Progenitor cell of endocrine pancreas (in vitro differentiated cells): ENCODE measurements at regions not wholly inside any gene's neighbourhood (a gene's known extent, or its start where the extent isn't known, plus 50 kb on each side); places are given as distances from the start of the nearest gene placed in this dataset.

Experiments
- DNase-seq: peaks from one replicate; pipeline ENCODE4 v3.0.0; 2021; ENCODE audit warnings: low spot score; ENCODE audit not compliant: unreplicated experiment
- H3K27ac Mint-ChIP-seq: 2 replicates; pipeline ENCODE4 v1.8.0; 2021; ENCODE audit warnings: mild to moderate bottlenecking, moderate library complexity, mixed read lengths
- H3K27me3 Mint-ChIP-seq: 2 replicates; pipeline ENCODE4 v1.8.0; 2021; ENCODE audit warnings: mixed read lengths
- H3K36me3 Mint-ChIP-seq: 2 replicates; pipeline ENCODE4 v1.8.0; 2022; ENCODE audit warnings: mixed read lengths; ENCODE audit not compliant: insufficient read depth
- H3K4me1 Mint-ChIP-seq: 2 replicates; pipeline ENCODE4 v1.8.0; 2021; ENCODE audit warnings: low read depth, mixed read lengths
- H3K4me3 Mint-ChIP-seq: 2 replicates; pipeline ENCODE4 v1.8.0; 2021; ENCODE audit warnings: low read depth, mild to moderate bottlenecking, moderate library complexity, mixed read lengths
- H3K9me3 Mint-ChIP-seq: 2 replicates; pipeline ENCODE4 v1.8.0; 2021; ENCODE audit warnings: low read depth, mixed read lengths
- TF ChIP-seq, protein P1 (sequence below): fragments of 200-600 bp; sonication (generic); IDR thresholded peaks from one replicate; pipeline ENCODE4 v1.5.0; 2021; ENCODE audit warnings: antibody characterized with exemption, mild to moderate bottlenecking; ENCODE audit not compliant: unreplicated experiment

DNA sequence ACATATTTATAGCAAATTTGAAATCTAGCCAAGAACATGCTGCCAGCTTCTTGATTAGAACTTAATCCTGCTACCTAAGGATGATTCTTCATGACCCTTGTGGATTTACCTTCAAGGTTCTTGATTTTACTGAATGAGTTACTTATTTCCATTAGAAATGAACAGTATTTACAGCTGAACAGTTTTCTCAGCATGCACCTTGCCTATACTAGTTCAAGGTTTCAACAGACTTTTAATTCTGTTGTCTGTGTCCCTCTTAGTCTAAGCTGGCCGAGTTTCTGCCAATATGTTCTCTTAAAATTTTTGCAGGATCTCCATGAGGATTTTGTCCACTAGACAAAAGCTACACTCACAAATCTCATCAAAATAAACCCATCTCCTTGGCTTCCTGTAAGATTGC lies 188.8 kb upstream of the ST8SIA4 start:
- no peak overlapping the region for H3K4me3 Mint-ChIP-seq
- H3K36me3 Mint-ChIP-seq: no peaks in the 10 kb centered on the region

DNA sequence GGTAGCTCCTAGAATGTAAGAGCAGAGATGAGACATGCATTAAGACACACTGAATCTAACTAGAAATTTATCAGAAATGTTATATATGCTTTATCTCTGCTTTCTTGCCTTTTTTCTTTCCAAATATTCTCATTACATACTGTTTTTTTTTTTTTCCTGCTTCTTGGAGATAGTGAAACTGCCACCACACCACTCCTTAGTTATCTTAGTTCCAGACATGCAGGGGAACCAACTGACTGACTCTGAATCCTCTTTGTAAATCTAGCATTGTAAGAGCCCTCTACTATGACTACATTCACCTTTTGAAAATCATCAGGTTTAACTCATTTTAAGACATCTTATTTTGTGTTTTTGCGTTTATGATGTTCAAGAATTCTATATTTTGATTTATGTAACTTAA lies 181.3 kb upstream of the ST8SIA4 start:
- H3K4me1 Mint-ChIP-seq: no peaks in the 10 kb centered on the region

More for the DNA sequence above, 188.8 kb upstream of the ST8SIA4 start:
- no peaks in the 10 kb centered on the region for H3K9me3 Mint-ChIP-seq
- H3K27ac Mint-ChIP-seq: no peak overlapping the region
- no peaks in the 10 kb centered on the region for H3K4me1 Mint-ChIP-seq
- TF ChIP-seq, protein P1, sequence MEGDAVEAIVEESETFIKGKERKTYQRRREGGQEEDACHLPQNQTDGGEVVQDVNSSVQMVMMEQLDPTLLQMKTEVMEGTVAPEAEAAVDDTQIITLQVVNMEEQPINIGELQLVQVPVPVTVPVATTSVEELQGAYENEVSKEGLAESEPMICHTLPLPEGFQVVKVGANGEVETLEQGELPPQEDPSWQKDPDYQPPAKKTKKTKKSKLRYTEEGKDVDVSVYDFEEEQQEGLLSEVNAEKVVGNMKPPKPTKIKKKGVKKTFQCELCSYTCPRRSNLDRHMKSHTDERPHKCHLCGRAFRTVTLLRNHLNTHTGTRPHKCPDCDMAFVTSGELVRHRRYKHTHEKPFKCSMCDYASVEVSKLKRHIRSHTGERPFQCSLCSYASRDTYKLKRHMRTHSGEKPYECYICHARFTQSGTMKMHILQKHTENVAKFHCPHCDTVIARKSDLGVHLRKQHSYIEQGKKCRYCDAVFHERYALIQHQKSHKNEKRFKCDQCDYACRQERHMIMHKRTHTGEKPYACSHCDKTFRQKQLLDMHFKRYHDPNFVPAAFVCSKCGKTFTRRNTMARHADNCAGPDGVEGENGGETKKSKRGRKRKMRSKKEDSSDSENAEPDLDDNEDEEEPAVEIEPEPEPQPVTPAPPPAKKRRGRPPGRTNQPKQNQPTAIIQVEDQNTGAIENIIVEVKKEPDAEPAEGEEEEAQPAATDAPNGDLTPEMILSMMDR: no peak
- no peaks in the 10 kb centered on the region for H3K27me3 Mint-ChIP-seq
- DNase-seq: no peak

DNA sequence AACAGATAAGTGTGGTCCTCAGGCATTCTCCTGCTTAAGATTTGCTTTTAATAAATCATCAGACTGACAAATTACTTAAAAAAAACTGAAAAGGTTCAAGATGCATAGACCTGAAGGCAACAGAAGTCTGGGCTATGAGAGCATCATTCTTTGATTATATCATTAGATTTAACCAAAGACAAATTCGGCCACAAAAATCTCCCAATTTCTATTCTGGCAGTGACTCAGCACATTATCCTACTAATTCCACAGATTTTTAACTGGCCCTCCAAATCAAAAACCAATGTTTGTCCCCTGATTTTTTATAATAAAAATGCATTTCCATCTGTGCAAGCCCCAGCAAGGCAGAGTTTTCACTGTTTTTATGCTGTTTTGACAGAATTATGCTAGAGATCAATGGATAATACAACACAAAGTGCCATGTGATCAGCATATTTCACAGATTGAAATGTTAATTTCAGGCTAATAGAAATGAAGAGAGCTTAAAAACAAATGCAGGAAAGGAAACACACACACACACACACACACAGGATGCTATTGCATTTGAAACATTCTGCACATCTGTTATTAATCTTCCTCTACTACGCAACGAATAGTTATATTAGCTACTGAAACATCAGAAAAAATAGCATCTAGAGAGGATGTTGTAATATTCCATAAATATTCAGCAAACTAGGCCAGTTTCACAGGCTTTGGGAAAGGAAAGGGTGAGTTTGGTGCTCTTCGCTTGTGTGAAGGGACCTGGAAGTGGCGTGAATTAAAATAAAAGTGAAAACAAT lies 177.6 kb upstream of the ST8SIA4 start:
- Mint-ChIP-seq H3K27ac (no peak overlapping the region), H3K4me1 (no peaks in the 10 kb centered on the region), H3K36me3 (no peaks in the 10 kb centered on the region), H3K27me3 (no peaks in the 10 kb centered on the region), H3K4me3 (no peak overlapping the region), H3K9me3 (peaks cover 3% of the 10 kb centered on the region)
- TF ChIP-seq, protein P1: no peak
- no peak for DNase-seq

More for the DNA sequence above, 181.3 kb upstream of the ST8SIA4 start:
- no peak for DNase-seq
- Mint-ChIP-seq H3K27me3 (no peaks in the 10 kb centered on the region), H3K9me3 (no peaks in the 10 kb centered on the region), H3K36me3 (no peaks in the 10 kb centered on the region), H3K27ac (no peak overlapping the region), H3K4me3 (no peak overlapping the region)
- TF ChIP-seq, protein P1: no peak

DNA sequence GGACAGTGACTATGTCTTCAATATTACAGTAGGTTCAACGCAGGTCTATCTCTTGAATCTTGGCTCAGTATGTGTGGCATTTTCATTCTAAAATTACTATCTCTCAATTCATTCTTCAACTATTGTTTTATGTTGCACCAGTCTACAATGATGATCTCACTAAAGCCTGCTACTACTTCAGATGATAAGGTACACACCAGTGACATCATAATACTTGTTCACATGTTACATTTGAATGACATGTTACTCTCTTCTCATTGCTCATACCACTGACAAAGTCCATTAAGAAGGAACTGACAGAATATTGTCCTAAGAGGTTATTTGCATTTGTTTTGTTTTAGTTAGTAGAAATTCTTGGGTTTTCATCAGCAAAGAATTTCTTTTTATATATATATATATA lies 165.2 kb upstream of the ST8SIA4 start:
- no peaks in the 10 kb centered on the region for H3K36me3 Mint-ChIP-seq
- no peak for DNase-seq
- no peaks in the 10 kb centered on the region for H3K9me3 Mint-ChIP-seq
- peaks cover 9% of the 10 kb centered on the region for H3K4me1 Mint-ChIP-seq
- no peaks in the 10 kb centered on the region for H3K27me3 Mint-ChIP-seq
- H3K27ac Mint-ChIP-seq: no peak overlapping the region
- H3K4me3 Mint-ChIP-seq: no peak overlapping the region
- TF ChIP-seq, protein P1: no peak

DNA sequence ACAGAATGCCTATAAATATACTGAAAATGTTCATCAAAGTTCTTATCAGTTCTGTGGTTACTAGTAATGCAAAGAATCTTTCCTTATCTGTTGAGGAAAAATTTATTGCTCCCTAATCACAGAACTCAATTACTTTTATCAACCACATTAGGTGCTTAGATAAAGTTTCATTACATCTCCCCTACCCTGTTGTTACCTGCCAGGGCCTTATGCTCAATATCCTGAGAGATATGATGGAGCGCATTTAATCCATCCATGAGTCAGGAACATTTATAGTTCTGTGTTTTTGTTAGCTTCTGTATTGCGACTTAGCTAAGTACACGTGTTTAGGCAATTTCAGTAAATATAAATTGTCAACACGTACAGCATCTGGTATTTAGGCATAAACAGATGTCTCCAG lies 164.3 kb upstream of the ST8SIA4 start:
- Mint-ChIP-seq H3K27ac (no peak overlapping the region), H3K36me3 (no peaks in the 10 kb centered on the region), H3K4me1 (peaks cover 9% of the 10 kb centered on the region), H3K4me3 (no peak overlapping the region), H3K27me3 (no peaks in the 10 kb centered on the region), H3K9me3 (no peaks in the 10 kb centered on the region)
- no peak for DNase-seq
- TF ChIP-seq, protein P1: no peak
